ENCODE measurements at regions not wholly inside any gene's neighbourhood (a gene's known extent, or its start where the extent isn't known, plus 50 kb on each side); places are given as distances from the start of the nearest gene placed in this dataset.

DNA sequence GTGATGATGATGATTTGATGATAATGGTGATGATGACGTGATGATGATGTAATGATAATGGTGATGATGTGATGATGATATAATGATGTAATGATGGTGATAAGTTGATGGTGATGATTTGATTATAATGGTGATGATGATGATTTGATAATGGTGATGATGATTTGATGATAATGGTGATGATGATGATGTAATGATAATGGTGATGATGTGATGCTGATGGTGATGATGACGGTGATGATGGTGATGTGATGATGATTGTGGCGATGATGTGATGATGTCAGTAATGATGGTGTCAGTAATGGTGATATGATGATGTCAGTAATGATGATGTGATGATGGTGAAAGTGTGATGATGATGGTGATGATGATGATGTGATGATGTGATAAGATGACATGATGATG is 613.4 kb downstream of the AACS start:
- no peak for DNase-seq (ENCODE audit: low spot score)

- DNase-seq (ENCODE audit: low spot score), result peak; percentile 4
These were observed 618.6 kb downstream of the AACS start for GRCh38 chr12:125683748-125684381.

DNA sequence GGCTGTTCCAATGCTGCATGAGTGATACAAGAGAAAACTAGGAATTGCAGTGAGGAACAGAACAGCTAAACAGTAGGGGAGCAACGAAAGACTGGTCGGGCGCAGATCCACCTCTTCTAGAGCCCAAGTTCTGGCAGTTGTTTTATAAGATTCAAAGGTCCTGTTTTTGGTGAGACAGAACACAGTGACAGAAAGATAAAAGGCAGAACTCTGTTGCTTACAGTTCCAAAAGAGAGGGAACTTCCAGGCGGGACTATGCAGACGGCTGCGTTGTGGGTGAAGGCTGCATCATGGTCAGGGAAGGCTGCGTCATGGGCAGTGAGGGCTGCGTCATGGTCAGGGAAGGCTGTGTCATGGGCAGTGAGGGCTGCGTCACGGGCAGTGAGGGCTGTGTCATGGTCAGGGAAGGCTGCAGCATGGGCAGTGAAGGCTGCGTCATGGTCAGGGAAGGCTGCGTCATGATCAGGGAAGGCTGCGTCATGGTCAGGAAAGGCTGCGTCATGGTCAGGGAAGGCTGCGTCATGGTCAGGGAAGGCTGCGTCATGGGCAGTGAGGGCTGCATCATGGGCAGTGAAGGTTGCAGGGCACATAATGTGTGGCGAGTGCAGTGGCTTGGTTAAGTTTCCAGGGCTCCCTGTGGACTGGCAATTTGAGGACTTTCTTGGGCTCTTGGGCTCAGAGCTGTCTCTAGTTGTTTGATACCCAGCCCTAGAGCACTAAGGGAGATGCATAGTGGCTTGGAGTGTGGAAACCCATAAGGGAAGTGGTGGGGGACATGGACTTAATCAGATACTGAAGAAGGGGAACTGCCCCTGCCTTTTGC is 619.9 kb downstream of the AACS start:
- DNase-seq (ENCODE audit: low spot score), result no peak

DNA sequence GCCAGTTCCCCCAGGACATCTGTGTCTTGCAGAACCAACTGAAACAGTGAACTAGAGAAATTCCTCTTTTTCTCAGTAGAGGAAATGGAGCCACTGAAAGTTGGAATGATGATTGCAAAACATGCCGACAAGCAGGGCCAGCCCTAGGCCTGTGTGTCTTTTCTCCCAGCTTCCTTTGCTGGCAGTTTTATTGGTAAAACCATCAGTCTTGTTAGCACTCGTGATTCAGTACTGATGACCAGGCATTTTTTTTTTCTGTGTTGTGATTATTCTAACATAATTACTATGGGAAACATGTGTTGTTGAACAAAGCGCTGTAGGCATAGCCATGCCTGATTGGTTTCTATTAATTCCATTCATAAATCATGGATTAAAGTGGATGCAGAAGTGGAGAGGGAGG is 620.7 kb downstream of the AACS start:
- DNase-seq (ENCODE audit: low spot score), result no peak

- no peak for DNase-seq (ENCODE audit: low spot score)
These were observed 622.2 kb downstream of the AACS start for GRCh38 chr12:125687403-125687802.

GRCh38 chr12:125687820-125688219 is 622.6 kb downstream of the AACS start:
- DNase-seq (ENCODE audit: low spot score), result no peak

- DNase-seq (ENCODE audit: low spot score), result no peak
These were observed 623.0 kb downstream of the AACS start for GRCh38 chr12:125688223-125688622.

DNA sequence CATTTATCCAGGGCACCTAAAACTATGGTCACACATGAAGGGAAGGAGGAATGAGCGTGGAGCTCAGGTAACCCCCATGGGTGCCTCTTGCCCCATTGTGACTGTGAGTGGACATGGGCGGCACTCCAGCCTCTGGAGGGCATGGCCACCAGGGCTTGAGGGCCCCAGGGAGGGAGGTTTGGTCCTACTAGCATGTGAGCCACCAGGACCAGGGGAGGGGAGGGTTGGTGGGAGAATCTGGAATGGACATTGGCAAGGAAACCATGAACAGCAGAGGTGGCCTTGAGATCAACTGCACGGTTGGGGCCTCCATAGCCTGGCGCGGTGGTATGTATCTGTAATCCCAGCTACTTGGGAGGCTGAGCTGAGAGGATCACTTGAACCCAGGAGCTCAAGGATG is 623.6 kb downstream of the AACS start:
- DNase-seq (ENCODE audit: low spot score), result no peak

DNA sequence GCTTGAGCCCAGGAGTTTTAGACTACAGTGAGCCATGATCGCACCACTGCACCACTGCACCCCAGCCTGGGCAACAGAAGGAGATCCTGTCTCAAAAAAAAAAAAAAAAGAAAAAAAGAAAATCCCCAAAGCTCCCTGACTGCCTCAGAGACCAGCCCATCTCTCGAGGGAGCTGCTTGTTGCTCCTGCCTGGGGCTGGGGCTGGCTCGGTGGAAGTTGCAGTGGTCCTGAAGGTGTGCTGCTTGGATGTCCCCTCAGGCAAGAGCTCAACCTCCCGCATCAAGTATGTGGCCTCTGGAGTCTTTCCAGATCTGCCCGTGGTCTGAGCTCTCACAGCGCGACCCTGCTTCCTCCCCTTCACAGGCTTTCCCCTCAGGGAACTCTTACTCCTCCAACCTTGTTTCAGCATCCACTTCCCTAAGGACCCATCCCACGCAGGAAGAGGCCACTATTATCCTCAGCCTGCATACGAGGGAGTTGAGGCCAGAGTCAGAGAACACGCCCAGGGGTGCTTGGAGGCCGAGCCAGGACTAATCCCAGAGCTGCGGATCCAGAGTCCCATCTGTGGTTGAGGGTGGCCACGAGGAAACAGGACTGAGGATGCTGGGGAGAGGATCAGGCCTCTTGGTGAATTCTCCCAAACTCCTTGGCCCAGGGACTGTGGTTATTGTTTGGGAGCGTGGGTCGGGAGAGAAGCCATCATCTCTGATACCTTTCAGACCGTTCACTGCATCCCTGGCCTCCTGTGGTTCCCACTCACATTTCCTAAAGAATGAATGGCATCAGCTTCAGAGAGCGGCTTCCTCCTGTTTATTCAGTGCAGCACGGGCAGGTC is 624.6 kb downstream of the AACS start:
- no peak for DNase-seq (ENCODE audit: low spot score)

DNA sequence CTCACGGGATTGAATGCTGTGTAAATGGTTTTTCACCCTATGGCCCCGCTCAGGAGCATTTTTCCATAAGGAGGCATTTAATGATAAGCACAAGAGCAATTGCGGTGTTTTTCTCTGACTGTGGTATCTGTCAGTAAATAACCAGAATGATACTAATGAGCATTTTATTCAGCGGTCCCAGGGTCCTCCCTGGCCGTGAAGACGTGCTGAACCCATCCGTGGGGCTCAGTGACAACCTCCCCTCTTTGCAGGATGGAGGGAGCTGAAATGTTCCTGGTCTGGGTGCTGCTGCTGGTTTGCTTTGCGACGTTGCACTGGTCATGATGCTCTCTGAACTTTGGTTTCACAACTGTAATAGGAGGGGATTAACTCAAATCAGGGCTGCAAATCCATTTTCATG is 625.6 kb downstream of the AACS start:
- no peak for DNase-seq (ENCODE audit: low spot score)

- DNase-seq (ENCODE audit: low spot score), result no peak
These were observed 630.8 kb downstream of the AACS start for GRCh38 chr12:125696054-125696453.

DNA sequence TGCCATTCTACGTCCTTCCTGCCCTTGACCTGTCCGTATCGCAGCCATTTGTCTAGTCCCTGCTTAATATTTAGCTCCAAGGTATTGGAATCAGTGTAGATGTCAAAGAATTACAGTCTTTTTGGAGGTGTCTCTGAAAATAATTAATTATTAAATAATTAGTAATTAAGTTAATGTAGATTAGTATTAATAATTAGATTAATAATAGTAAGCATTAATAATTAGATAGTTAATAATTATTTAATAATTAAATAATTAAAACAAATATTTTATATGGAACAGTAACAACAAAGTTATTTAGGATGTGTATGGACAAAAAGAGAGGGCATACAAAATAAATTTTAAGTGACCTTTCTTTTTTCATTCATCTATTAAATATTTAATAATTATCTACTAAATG is 639.6 kb downstream of the AACS start:
- DNase-seq (ENCODE audit: low spot score), result no peak

DNA sequence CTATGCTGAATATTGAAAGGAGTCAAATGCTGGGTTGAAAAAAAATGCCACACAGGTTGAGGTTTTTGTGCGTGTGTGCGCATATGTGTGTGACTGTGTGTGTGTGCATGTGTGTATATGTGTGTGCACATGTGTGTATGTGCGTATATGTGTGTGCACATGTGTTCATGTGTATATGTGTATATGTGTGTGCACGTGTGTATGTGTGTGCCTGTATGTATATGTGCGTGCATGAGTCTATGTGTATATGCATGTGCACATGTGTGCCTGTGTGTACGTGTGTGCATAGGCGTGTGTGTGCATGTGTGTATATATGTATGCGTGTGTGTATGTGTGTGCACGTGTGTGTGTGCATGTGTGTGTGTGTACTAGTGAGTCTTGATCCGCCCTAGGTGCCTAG is 655.7 kb downstream of the AACS start:
- no peak for DNase-seq (ENCODE audit: low spot score)

DNA sequence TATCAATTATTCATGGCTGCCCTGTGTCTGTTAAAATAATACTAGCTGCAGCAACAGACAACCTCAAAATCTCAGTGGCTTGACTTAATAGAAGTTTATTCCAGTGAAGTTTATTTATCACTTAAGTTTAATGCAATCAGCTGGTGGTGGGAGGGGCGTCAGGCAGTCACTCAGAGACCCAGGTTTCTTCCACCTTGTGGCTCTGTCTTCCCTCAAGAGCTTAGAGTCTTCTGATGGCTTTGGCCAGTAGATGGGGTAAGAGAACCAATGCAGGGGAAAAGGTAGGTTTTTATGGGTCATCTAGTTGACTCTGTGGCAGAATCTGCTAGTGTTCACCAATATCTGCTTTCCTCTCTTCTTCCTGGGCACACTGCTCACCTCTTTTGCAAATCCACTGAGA is 668.9 kb downstream of the AACS start:
- DNase-seq (ENCODE audit: low spot score), result no peak

DNA sequence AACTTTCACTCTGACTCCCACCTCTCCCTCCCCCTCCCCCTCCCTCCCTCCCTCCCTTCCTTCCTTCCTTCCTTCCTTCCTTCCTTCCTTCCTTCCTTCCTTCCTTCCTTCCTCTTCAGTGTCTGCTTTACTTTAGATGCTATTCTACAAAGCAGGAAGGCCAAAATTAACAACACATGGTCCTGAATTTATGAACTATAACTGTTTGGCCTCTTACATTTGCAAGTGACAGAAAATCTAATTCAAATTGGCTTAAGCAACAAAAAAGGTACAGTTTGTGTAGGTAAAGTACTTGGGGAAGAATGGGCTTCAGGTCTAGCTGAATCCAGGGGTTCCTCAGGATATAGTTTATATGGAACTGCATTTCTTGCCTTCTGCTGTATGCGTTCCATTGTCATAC is 673.0 kb downstream of the AACS start:
- DNase-seq (ENCODE audit: low spot score), result no peak

DNA sequence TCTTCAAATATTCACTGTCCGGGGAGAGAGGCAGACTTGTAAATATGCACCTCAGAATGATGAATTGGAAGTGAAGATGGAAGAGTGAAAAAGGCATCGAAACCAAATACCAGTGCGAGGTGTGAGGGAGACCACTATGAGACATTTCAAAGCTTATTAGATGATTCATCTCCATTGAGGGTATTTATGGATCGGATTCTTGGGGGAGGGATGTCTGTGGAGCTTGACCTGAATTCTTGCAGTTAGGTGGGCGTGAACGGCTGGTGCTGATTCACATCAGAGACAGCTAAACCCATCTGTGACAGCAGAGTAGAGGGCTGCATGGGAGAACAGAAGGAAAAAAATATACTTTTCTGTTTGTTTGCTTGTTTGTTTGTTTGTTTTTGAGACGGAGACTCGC is 677.2 kb downstream of the AACS start:
- no peak for DNase-seq (ENCODE audit: low spot score)

DNA sequence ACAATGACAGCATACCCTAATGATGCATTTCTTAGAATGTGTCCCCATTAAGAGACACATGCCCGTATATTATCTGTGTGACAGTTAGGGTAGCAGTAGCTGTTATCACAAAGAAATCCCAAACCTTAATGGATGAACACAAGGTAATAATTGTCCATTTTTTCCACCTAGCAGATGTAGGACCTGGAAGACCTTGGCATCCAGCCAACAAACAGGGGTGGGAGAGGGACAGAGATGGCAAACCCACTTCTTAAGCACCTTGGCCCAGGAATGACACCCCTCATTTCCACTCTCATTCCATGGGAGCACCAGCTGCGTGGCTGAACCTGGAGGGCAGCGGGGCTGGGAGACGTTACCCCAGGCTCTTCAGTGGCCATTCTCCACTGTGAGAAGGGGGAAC is 679.0 kb downstream of the AACS start:
- no peak for DNase-seq (ENCODE audit: low spot score)

DNA sequence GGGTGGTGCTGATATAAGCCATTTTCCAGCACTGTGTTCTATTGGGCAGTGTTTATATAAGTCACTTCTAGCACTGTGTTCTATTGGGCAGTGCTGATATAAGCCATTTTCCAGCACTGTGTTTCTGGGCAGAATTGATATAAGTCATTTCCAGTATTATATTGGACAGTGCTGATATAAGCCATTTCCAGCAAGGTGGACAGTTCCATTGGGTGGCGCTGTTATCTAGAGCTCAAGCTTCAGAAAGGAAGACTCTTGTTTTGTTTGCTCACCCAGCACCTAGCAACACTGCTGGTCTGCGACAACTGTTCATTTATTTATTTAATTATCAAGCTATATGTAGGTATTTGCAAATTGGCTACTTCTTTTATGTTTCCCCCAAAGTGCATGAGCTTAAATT is 690.3 kb downstream of the AACS start:
- DNase-seq (ENCODE audit: low spot score), result no peak

GRCh38 chr12:125766091-125766490 is 700.9 kb downstream of the AACS start:
- no peak for DNase-seq (ENCODE audit: low spot score)

- no peak for DNase-seq (ENCODE audit: low spot score)
These were observed 707.2 kb downstream of the AACS start for GRCh38 chr12:125772403-125772802.

DNA sequence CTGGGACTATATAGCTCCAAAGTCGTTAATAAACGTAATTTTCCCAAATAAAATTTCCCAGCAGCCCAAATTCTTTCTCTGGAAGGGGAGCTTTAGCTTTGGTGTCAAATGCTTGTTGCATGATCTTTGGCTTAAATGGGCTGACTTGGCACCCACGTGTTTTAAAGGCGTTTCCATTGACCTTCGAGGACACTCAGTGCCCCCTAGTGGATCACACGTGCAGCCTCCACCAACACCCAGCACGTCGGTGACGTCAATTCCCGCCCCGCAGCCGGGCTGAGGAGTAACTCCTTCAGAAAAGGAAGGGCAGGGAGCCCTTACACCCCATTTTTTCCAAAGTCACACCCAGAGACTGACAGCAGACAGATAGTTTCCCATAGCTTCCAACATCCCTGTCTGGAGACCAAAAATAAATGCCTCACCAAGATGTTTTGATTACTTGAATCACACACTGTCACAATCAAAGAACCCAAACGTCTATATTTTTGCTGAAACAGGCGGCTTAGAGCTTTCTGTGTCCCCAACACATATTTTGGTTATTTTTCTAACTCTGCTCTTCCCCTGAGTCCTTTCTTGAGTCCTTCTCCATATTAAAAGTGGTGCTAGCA is 707.9 kb downstream of the AACS start:
- peak; percentile 26 for DNase-seq (ENCODE audit: low spot score)

DNA sequence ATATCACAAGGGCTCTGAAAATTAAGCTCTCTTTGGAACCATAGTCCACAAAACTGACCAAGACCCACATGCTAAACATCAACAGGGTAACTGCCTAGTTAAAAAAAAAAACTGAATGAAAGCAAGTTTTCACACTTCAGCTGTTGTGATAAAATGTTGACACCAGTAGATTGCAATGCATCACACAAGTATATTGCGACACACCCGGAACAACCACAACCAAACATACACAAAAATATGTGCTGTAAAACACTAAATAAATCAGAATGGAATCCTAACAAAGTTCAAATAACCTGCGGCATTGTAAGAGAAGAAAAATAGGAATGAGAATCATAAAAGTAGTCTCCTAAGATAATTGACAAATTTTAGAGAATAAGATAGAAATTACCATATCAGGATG is 710.3 kb downstream of the AACS start:
- DNase-seq (ENCODE audit: low spot score), result no peak

- no peak for DNase-seq (ENCODE audit: low spot score)
These were observed 711.0 kb downstream of the AACS start for GRCh38 chr12:125776212-125776611.
